ENCODE measurements at regions not wholly inside any gene's neighbourhood (a gene's known extent, or its start where the extent isn't known, plus 50 kb on each side); places are given as distances from the start of the nearest gene placed in this dataset.

DNA sequence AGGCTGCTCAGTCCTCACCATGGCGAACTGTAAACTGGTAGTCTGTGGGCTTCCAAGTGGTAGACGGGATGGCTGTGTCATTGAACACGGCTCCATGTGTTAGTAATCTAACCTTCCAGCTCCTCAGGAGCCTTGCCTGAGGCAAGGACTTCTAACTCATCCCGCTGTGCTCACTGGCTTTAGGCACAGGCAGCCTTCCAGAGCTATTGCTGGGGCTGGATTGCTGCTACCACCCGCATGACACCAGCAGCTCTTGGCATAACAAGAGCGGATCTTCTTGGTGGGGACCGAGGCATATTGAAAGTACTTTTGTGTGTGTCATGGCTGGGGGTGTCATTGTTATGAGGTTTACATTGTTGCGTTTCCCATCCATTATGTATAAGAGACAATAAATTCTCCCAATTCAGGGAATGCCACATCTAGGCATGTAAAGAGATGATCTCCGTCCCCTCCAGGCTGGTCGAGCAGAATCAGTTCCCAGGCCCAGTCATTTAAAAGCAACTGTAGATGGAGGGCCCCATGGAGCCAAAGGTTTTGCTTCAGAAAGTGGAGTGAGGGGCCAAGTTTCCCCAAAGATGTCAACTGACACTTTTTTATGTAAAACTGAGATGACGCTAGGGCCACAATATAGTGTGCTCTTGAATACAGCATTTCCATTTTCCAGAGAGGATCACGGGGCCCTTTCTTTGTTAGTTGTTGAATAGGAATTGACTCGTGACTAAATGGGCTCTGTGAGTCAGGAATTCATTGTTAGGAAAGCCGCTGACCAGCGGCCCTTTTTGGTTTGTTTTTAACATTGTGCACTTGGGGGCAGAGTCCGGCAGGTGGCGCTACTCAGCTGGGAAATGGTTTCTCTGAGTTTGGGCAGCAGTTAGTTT is 759.5 kb downstream of the TAF11L14 start:
- intact Hi-C loops (cut with DNase I; ENCODE audit: low total_unique reads), result no loop called here
- DNase-seq, result peak; percentile 48 to 81
- no peaks in the 10 kb centered on the region for H3K36me3 ChIP-seq

DNA sequence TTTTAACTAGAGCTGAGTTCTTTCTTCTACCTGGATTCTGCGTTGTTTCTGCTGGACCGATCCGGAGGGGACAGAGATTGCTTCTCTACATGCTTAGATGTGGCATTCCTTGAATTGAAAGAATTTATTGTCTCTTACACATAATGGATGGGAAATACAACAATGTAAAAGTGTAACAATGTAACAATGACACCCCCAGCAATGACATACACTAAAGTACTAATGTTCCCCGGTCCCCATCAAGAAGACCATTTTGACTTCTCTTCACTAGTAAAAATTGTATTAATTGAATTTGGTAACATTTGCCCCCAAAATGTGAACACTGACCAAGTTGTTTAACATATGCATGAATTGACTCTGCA is 760.2 kb downstream of the TAF11L14 start:
- intact Hi-C loops (cut with DNase I; ENCODE audit: low total_unique reads), result no loop called here
- Histone ChIP-seq H3K9me3 (no peaks in the 10 kb centered on the region), H3K27me3 (no peaks in the 10 kb centered on the region), H3K27ac (no peak overlapping the region), H3K4me3 (no peak overlapping the region), H3K36me3 (no peaks in the 10 kb centered on the region), H3K4me1 (no peaks in the 10 kb centered on the region)
- WGBS, 5 donors, result 24 to 32% (median 26%) methylated on average over 4 of the region's 4 CpGs
- TF ChIP-seq POLR2AphosphoS5 (IDR thresholded peaks at IDR 0.05) (no peak), POLR2A (IDR thresholded peaks at IDR 0.05) (no peak), EP300 (IDR thresholded peaks at IDR 0.05) (no peak)
- TF ChIP-seq, protein P1, sequence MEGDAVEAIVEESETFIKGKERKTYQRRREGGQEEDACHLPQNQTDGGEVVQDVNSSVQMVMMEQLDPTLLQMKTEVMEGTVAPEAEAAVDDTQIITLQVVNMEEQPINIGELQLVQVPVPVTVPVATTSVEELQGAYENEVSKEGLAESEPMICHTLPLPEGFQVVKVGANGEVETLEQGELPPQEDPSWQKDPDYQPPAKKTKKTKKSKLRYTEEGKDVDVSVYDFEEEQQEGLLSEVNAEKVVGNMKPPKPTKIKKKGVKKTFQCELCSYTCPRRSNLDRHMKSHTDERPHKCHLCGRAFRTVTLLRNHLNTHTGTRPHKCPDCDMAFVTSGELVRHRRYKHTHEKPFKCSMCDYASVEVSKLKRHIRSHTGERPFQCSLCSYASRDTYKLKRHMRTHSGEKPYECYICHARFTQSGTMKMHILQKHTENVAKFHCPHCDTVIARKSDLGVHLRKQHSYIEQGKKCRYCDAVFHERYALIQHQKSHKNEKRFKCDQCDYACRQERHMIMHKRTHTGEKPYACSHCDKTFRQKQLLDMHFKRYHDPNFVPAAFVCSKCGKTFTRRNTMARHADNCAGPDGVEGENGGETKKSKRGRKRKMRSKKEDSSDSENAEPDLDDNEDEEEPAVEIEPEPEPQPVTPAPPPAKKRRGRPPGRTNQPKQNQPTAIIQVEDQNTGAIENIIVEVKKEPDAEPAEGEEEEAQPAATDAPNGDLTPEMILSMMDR (IDR thresholded peaks at IDR 0.05), result no peak
- no peak for DNase-seq

More for the DNA sequence above, 759.5 kb downstream of the TAF11L14 start:
- Histone ChIP-seq H3K4me1 (no peaks in the 10 kb centered on the region), H3K9me3 (no peaks in the 10 kb centered on the region), H3K4me3 (no peak overlapping the region), H3K27me3 (no peaks in the 10 kb centered on the region), H3K27ac (no peak overlapping the region)
- WGBS, 5 donors, result 45 to 53% (median 48%) methylated on average over 16 to 17 of the region's 17 CpGs
- no peak for TF ChIP-seq EP300 (IDR thresholded peaks at IDR 0.05)
- TF ChIP-seq, protein P1 (IDR thresholded peaks at IDR 0.05), result peak in 4 of 7 experiments; percentile 28 to 59 (median 52)

DNA sequence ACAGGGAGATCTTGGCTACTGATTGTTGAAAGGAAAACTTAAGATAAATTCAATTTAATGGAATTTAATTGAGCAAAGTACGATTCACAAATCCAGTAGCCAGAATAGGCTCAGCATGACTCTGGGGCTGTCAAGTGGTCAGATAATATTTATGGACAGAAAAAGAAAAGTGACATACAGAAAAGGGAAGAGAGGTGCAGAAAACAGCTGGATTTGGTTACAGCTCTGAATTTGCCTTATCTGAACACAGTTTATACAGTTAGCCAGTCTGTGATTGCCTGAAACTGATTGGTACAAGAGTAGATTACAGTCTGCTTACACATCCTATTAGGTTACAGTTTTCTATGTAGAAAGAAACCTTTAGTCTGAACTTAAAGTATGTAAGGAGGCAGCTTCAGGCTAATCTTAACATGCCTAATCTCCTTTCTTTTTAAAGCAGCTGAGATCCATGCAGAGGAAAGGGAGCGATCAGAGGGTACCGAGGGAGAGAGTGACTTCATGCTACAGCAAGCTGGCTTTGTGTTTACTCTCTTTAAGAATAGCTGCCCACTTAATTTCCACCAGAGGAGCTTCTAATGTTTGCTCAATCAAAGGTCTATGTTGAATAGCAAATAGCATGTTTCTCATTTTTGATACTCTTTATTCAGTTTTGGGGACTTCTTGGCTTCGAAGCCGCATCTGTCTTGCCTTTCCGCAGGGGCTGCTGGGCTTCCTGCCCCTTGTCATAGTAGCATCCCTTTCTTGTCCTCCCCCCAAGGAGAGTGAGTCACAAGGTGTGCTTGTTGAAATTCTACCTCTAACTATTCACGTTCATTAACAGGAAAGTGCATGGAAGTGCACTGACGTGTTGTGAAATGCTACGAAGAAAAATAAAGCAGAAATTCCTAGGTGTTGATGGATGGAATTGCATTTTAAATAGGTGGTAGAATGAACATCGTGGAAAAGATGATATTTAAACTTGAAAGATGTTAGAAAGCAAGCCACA is 761.2 kb downstream of the TAF11L14 start:
- H3K36me3 ChIP-seq, result no peaks in the 10 kb centered on the region
- peaks cover 0 to 5% (median 0%) of the 10 kb centered on the region in 4 donors for H3K9me3 ChIP-seq
- no peaks in the 10 kb centered on the region for H3K27me3 ChIP-seq
- no peaks in the 10 kb centered on the region for H3K4me1 ChIP-seq
- H3K4me3 ChIP-seq, result no peak overlapping the region
- H3K27ac ChIP-seq, result no peak overlapping the region
- DNase-seq, result peak in 1 of 2 donors; percentile 17
- WGBS, 5 donors, result 35 to 57% (median 53%) methylated on average over 10 of the region's 10 CpGs
- TF ChIP-seq POLR2AphosphoS5 (IDR thresholded peaks at IDR 0.05) (no peak), POLR2A (IDR thresholded peaks at IDR 0.05) (no peak), EP300 (IDR thresholded peaks at IDR 0.05) (no peak)
- TF ChIP-seq, protein P1 (IDR thresholded peaks at IDR 0.05), result no peak
- intact Hi-C loops (cut with DNase I; ENCODE audit: low total_unique reads), result no loop called here

DNA sequence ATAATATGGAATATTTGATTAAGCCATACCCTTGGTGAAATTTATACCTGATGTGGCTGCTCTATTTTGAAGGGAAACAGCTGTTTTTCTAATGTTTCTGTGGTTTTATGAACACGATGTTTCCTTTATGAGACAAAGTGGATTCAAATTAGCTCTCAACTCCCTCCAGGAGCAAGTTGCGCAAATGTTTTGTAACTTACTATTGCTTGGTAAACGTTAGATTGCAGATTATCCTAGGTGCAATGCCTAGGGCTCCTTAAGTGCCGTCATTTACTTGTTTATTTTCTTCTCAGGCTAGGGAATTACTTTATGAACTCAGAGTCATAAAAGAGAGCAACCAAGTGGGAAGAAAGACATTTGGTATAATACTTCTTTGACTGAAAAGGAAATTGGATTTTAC is 763.1 kb downstream of the TAF11L14 start:
- no peaks in the 10 kb centered on the region for H3K27me3 ChIP-seq
- no peak overlapping the region for H3K27ac ChIP-seq
- H3K4me3 ChIP-seq, result no peak overlapping the region
- 36 to 53% (median 45%) methylated on average over 4 of the region's 4 CpGs for WGBS, 5 donors
- TF ChIP-seq POLR2A (IDR thresholded peaks at IDR 0.05), result no peak
- no peak for TF ChIP-seq POLR2AphosphoS5 (IDR thresholded peaks at IDR 0.05)
- TF ChIP-seq EP300 (IDR thresholded peaks at IDR 0.05), result no peak
- TF ChIP-seq, protein P1 (IDR thresholded peaks at IDR 0.05), result no peak
- intact Hi-C loops (cut with DNase I; ENCODE audit: low total_unique reads), result no loop called here
- no peaks in the 10 kb centered on the region for H3K36me3 ChIP-seq
- H3K4me1 ChIP-seq, result no peaks in the 10 kb centered on the region
- DNase-seq, result no peak
- peaks cover 0 to 5% (median 0%) of the 10 kb centered on the region in 4 donors for H3K9me3 ChIP-seq
